ENCODE measurements at regions not wholly inside any gene's neighbourhood (a gene's known extent, or its start where the extent isn't known, plus 50 kb on each side); places are given as distances from the start of the nearest gene placed in this dataset.

DNA sequence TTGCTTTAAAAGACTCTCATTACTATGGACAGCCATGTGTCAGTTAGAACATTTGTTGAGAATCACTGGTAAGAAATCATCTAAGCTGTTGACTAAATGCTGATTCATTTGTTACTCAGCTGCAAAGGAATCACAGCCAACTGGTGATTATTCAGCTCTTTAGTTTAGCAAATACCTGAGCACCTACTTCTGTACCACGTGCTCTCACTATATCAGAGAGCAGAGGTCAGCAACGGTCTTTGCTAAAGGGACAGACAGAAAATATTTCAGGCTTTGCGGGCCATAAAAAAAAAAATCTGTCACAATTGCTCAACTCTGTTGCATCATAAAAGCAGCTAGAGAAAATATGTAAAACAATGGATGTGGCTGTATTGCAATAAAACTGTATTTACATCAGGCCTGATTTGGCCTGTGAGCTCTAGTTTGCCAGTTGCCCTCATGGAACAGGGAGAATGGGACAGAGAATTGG is 377.6 kb downstream of the DNAH5 start:
- DNase-seq = no peak

GRCh38 chr5:13558408-13558807 is 386.1 kb downstream of the DNAH5 start:
- no peak for DNase-seq

DNA sequence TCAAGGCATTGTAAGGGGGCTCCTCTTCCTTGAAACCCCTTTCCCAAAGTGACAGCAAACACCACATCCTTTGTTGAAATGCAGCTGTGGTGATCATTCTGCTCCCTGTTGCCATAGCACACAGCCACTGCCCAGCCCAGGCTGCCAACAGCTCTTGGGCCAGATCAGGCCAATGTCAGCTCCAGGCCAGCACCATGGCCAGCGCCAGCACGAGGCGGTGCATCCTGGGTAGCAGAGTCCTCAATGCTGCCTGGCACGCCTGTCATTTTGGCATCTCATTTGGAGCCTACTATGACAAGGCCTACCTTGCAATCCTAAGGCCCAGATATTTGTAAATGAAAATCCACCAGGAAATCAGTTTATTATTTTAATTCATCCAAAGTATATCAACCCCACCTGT is 390.6 kb downstream of the DNAH5 start:
- no peak for DNase-seq

DNA sequence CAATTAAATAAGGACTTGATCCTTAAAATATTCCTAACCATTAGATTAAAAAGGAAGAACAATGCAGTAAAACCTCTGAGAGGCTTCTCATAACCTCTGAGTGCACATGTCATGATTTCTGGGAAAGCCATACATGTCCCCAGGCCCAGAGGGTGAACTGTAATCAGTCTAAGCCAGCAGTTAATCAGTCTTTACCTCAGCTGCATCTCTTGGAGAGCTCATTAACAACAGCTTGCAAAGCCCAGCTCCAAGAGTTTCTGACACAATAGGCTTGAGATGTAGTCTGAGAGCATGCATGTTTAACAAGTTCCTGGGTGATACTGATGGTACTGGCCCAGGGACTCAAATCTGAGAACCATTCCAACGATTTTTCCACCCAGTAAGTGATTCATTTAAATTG is 392.1 kb downstream of the DNAH5 start:
- no peak for DNase-seq

- no peak for DNase-seq
These were observed 392.8 kb downstream of the DNAH5 start for GRCh38 chr5:13551645-13552044.

DNA sequence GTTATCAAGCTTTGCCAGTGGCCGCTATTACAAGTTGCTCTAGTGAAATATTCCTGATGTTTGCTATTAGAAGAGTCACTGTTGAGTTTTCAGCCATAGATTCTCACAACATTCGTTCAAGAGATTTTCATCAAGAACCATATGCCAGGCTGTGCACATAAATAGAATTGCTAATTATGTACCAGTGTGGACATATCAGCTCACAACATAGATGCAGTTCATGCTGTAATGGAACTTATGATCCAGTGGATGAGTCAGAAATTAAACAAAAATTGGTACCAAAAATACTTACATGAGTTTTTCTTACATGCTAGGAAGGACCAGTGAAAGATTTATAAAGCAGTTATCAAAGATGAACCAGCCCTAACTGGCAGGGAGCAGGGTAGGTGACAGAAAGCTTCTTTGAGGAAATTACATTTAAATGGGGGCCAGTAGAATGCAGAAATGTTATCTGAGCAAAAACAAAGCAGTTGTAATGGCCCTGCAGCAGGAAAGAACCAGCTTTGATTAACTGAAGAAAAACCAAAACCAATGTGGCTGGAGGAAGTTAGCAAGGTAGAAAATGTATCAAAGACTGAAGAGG is 404.2 kb downstream of the DNAH5 start:
- no peak for DNase-seq

DNA sequence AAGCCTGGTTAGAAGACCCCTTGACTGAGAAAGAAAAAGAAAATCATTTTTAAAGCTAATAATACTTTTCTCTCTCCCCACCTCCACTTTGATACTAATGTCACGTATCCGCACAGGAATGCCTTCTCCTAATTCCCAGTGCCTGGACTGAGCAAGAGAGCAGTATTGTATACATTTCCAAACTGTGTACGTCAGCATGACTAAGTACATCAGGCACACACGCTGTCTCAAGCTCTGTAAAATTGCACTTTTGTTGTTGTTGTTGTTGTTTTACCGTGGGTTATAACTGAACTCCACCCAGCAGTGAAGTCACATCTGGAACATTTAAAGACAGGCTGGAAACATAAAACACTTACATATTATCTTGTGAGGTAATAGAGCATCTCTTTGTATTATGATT is 407.6 kb downstream of the DNAH5 start:
- DNase-seq = no peak

- DNase-seq = no peak
These were observed 410.7 kb downstream of the DNAH5 start for GRCh38 chr5:13533833-13534232.

DNA sequence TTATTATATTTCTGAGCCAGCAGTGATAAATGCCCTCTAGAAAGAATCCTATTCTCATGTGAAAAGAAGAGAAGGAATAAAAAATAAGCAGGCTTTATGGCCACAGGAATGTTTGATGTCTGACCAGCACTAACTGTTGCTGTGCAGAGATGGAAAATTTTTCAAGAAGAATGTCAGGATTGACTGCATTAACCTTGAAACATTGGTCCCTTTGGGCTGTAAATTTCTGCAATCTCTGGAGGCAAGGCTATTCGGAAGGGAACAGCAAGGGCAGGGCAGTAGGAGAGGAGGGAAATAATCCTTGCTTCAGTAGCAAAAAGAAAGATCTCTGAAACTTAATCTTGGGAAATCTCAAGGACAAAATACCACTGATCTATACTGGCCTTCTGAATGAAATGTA is 415.2 kb downstream of the DNAH5 start:
- no peak for DNase-seq

DNA sequence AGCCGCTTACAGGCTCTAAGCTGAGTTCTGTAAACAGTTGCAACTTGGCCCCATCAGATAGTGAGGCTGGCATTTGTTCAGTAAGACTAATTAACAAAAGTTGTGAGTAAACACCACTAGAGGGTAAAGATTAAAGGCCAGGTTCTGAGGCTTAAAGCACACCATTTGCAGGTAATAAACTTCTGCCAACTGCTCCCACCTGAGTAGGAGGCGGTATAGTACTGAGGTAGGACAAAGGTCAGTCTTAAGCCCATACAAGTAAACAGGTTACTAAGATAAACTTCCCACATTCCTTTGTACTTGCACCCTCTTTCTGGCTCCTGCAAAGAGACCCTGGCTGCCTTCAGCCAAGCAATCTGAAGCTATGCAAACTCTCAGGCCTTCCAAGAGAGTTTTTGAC is 419.6 kb downstream of the DNAH5 start:
- no peak for DNase-seq

GRCh38 chr5:13519131-13519530 is 425.4 kb downstream of the DNAH5 start:
- DNase-seq = no peak

GRCh38 chr5:13516195-13516594 is 428.3 kb downstream of the DNAH5 start:
- no peak for DNase-seq

GRCh38 chr5:13511442-13511841 is 433.0 kb downstream of the DNAH5 start:
- no peak for DNase-seq

GRCh38 chr5:13510616-13511015 is 433.9 kb downstream of the DNAH5 start:
- DNase-seq = no peak

- no peak for DNase-seq
These were observed 435.9 kb downstream of the DNAH5 start for GRCh38 chr5:13508559-13508958.

GRCh38 chr5:13505326-13505725 is 439.2 kb downstream of the DNAH5 start:
- DNase-seq = no peak

GRCh38 chr5:13503017-13503416 is 441.5 kb downstream of the DNAH5 start:
- no peak for DNase-seq

DNA sequence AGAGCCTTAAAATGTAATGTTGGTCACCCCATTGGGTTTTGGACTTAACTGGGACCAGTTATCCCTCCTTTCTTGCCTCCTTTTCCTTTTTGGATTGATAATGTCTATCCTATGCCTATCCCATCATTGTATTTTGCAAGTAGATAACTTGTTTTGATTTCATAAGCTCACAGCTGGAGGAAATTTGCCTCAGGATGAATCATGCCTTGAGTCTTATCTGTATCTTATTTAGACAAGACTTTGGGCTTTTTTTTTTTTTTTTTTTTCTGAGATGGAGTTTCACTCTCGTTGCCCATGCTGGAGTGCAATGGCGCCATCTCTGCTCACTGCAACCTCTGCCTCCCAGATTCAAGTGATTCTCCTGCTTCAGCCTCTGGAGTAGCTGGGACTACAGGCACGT is 443.3 kb downstream of the DNAH5 start:
- DNase-seq = no peak

DNA sequence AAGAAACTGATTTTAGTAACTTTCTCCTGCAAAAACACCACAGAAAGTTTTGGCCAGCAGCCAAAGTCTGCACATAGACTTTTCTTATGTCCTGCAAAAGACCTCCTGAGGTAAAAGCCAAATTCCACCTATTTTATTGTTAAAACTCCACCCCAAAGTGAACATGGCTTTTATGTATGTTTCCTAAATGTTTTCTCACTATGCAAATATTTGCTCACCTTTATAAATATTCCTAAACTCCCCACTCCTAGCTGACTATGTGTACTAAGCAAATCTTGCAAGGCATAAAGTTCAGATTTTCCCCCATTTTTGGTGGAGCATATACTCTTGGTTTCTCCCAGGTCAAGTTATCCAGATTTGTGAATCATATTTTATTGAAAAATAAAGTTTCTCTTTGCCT is 446.2 kb downstream of the DNAH5 start:
- DNase-seq = no peak

DNA sequence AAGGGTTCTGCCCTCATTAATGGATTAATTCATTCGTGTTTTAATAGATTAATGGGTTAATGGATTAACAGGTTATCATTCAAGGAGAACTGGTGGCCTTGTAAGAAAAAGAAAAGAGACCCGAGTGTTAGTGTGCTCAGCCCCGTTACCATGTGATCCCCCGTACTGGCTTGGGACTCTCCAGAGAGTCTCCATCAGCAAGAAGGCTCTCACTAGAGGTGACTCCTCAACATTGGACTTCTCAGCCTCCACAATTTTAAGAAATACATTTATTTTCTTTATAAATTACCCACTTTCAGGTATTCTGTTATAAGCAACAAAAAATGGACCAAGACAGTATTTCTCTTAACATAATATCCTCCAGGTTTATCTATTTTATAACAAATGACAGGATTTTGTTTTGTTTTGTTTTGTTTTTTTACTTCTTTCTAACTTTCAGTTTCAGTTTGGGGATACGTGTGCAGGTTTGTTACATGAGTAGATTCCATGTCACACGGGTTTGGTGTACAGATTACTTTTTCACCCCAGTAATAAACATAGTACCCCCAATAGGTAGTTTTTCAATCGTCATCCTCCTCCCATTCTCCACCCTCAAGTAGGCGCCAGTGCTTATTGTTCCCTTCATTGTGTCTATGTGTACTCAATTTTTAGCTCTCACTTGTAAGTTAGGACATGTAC is 456.1 kb downstream of the DNAH5 start:
- no peak for DNase-seq

DNA sequence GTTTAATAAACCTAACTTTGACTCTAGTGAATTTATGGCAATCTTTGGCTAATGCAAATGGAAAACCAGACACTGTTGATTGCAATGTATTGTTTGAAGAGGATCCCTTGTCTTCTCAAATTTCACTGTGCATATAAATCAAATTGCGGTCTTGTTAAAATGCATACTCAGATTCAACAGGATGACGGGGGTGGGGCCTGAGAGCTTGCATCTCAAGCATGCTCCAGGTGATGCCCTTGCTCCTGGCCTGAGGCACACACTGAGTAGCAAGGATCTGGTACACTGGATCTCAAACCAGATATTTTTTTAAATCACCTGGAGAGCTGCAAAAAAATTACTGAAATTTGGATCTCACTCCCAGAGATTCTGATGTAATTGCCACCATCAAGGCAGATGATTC is 463.7 kb downstream of the DNAH5 start:
- DNase-seq = no peak

- DNase-seq = peak; percentile 77
These were observed 465.5 kb downstream of the DNAH5 start for GRCh38 chr5:13478831-13479465.

DNA sequence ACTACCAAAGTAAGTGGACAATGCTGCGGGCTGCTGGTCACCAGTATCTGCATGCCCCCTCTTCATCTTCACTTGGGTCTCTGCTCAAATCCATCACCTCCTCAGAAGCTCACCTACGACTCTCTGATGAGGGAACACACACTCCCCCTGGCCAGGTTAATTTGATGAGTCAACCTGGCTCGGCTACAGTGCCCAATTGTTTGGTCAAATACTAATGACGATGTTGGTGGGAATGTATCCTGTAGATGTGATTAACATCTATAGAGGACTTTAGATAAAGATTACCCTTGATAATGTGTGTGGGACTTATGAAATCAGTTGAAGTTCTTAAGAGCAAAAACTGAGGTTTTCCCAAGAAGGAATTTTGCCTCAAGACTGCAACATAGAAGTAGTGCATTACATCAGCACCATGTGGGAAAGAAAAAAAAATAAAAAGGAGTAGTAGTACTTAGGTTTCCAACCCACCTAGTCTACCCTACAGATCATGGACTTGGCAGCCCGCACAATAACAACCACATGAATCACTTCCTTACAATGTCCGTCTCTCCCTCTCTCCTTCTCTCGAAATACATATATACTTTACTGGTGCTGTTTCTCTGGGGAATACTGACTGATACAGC is 467.3 kb downstream of the DNAH5 start:
- no peak for DNase-seq

- DNase-seq = peak; percentile 5
These were observed 471.6 kb downstream of the DNAH5 start for GRCh38 chr5:13472842-13473241.

Measured in NCI-H2227 treated with DMSO at 0.1 percent for 48 hours (cell line).